ENCODE measurements at regions not wholly inside any gene's neighbourhood (a gene's known extent, or its start where the extent isn't known, plus 50 kb on each side); places are given as distances from the start of the nearest gene placed in this dataset.

GRCh38 chr10:83612746-83613145 is 526.6 kb upstream of the GHITM start:
- intact Hi-C loops (cut with DNase I) = no loop called here
- DNase-seq (ENCODE audit: low spot score) = no peak

- intact Hi-C loops (cut with DNase I) = no loop called here
- no peak for DNase-seq (ENCODE audit: low spot score)
Measured at GRCh38 chr10:83617172-83617571, 522.1 kb upstream of the GHITM start.

- DNase-seq (ENCODE audit: low spot score) = no peak
- intact Hi-C loops (cut with DNase I) = no loop called here
Measured at GRCh38 chr10:83617692-83618545, 521.4 kb upstream of the GHITM start.

GRCh38 chr10:83625831-83626360 is 513.4 kb upstream of the GHITM start:
- no peak for DNase-seq (ENCODE audit: low spot score)
- intact Hi-C loops (cut with DNase I) = no loop called here

GRCh38 chr10:83632701-83633100 is 506.6 kb upstream of the GHITM start:
- intact Hi-C loops (cut with DNase I) = no loop called here
- no peak for DNase-seq (ENCODE audit: low spot score)

- no peak for DNase-seq (ENCODE audit: low spot score)
- intact Hi-C loops (cut with DNase I) = no loop called here
Measured at GRCh38 chr10:83633547-83633946, 505.8 kb upstream of the GHITM start.

GRCh38 chr10:83636826-83637225 is 502.5 kb upstream of the GHITM start:
- no peak for DNase-seq (ENCODE audit: low spot score)
- intact Hi-C loops (cut with DNase I) = no loop called here

- DNase-seq (ENCODE audit: low spot score) = no peak
- intact Hi-C loops (cut with DNase I) = no loop called here
Measured at GRCh38 chr10:83647526-83647925, 491.8 kb upstream of the GHITM start.

GRCh38 chr10:83648201-83648600 is 491.1 kb upstream of the GHITM start:
- intact Hi-C loops (cut with DNase I) = no loop called here
- DNase-seq (ENCODE audit: low spot score) = no peak

GRCh38 chr10:83649471-83649870 is 489.8 kb upstream of the GHITM start:
- no peak for DNase-seq (ENCODE audit: low spot score)
- intact Hi-C loops (cut with DNase I) = no loop called here

GRCh38 chr10:83654689-83655088 is 484.6 kb upstream of the GHITM start:
- no peak for DNase-seq (ENCODE audit: low spot score)
- intact Hi-C loops (cut with DNase I) = no loop called here

- no peak for DNase-seq (ENCODE audit: low spot score)
- intact Hi-C loops (cut with DNase I) = no loop called here
Measured at GRCh38 chr10:83656924-83657323, 482.4 kb upstream of the GHITM start.

GRCh38 chr10:83657487-83657886 is 481.8 kb upstream of the GHITM start:
- intact Hi-C loops (cut with DNase I) = no loop called here
- DNase-seq (ENCODE audit: low spot score) = no peak

GRCh38 chr10:83663918-83664317 is 475.4 kb upstream of the GHITM start:
- DNase-seq (ENCODE audit: low spot score) = no peak
- intact Hi-C loops (cut with DNase I) = no loop called here

- no peak for DNase-seq (ENCODE audit: low spot score)
- intact Hi-C loops (cut with DNase I) = no loop called here
Measured at GRCh38 chr10:83666762-83667161, 472.5 kb upstream of the GHITM start.

GRCh38 chr10:83667594-83667993 is 471.7 kb upstream of the GHITM start:
- intact Hi-C loops (cut with DNase I) = no loop called here
- DNase-seq (ENCODE audit: low spot score) = no peak

GRCh38 chr10:83673316-83673715 is 466.0 kb upstream of the GHITM start:
- intact Hi-C loops (cut with DNase I) = no loop called here

GRCh38 chr10:83677795-83678194 is 461.5 kb upstream of the GHITM start:
- intact Hi-C loops (cut with DNase I) = no loop called here
- no peak for DNase-seq (ENCODE audit: low spot score)

More at GRCh38 chr10:83673316-83673715, 466.0 kb upstream of the GHITM start:
- DNase-seq (ENCODE audit: low spot score) = no peak

- intact Hi-C loops (cut with DNase I) = no loop called here
- DNase-seq (ENCODE audit: low spot score) = no peak
Measured at GRCh38 chr10:83678850-83679249, 460.5 kb upstream of the GHITM start.

GRCh38 chr10:83680470-83680891 is 458.8 kb upstream of the GHITM start:
- no peak for DNase-seq (ENCODE audit: low spot score)
- intact Hi-C loops (cut with DNase I) = no loop called here

- intact Hi-C loops (cut with DNase I) = no loop called here
- no peak for DNase-seq (ENCODE audit: low spot score)
Measured at GRCh38 chr10:83682414-83682813, 456.9 kb upstream of the GHITM start.
